BE2C (cell line): ENCODE measurements at regions not wholly inside any gene's neighbourhood (a gene's known extent, or its start where the extent isn't known, plus 50 kb on each side); places are given as distances from the start of the nearest gene placed in this dataset.

Experiments
- DNase-seq: peaks from one replicate; pipeline ENCODE4 v3.0.0-alpha.2; 2020
- H3K27me3 ChIP-seq: fragments of 250-450 bp; sonication (Bioruptor Pico); 2 replicates; pipeline ENCODE4 v1.5.1; 2020; ENCODE audit warnings: mild to moderate bottlenecking
- H3K36me3 ChIP-seq: fragments of 250-450 bp; sonication (Bioruptor Pico); 2 replicates; pipeline ENCODE4 v1.5.1; 2020; ENCODE audit warnings: mild to moderate bottlenecking
- H3K4me1 ChIP-seq: fragments of 250-450 bp; sonication (Bioruptor Pico); 2 replicates; pipeline ENCODE4 v1.5.1; 2020
- H3K4me3 ChIP-seq: 2 replicates; pipeline ENCODE4 v1.5.1; 2011; ENCODE audit warnings: low read depth, low read length
- H3K9me3 ChIP-seq: fragments of 250-450 bp; sonication (Bioruptor Pico); 2 replicates; pipeline ENCODE4 v1.5.1; 2020
- CTCF ChIP-seq: IDR thresholded peaks from 2 replicates; pipeline ENCODE4 v1.5.1; 2012; ENCODE audit warnings: mild to moderate bottlenecking, low read depth, low read length

GRCh38 chr15:27685644-27686043 is 413.5 kb downstream of the OCA2 start:
- TF ChIP-seq CTCF, result no peak
- no peak for DNase-seq
- Histone ChIP-seq H3K4me1 (no peaks in the 10 kb centered on the region), H3K36me3 (no peaks in the 10 kb centered on the region), H3K9me3 (no peaks in the 10 kb centered on the region), H3K4me3 (no peak overlapping the region), H3K27me3 (no peaks in the 10 kb centered on the region)

- no peak for DNase-seq
- H3K4me1 ChIP-seq, result no peaks in the 10 kb centered on the region; the same call in 1 of the 2 replicates
- no peak for TF ChIP-seq CTCF
- no peaks in the 10 kb centered on the region for H3K9me3 ChIP-seq
- H3K27me3 ChIP-seq, result no peaks in the 10 kb centered on the region
- no peak overlapping the region for H3K4me3 ChIP-seq
- H3K36me3 ChIP-seq, result no peaks in the 10 kb centered on the region
Observed at GRCh38 chr15:27683121-27683520, 416.0 kb downstream of the OCA2 start.

- H3K36me3 ChIP-seq, result no peaks in the 10 kb centered on the region
- TF ChIP-seq CTCF, result peak; percentile 49
- H3K27me3 ChIP-seq, result no peaks in the 10 kb centered on the region
- no peak overlapping the region for H3K4me3 ChIP-seq
- H3K4me1 ChIP-seq, result no peaks in the 10 kb centered on the region; the same call in 1 of the 2 replicates
- H3K9me3 ChIP-seq, result no peaks in the 10 kb centered on the region
- DNase-seq, result peak; percentile 51
Observed at GRCh38 chr15:27681038-27681437, 418.1 kb downstream of the OCA2 start.

DNA sequence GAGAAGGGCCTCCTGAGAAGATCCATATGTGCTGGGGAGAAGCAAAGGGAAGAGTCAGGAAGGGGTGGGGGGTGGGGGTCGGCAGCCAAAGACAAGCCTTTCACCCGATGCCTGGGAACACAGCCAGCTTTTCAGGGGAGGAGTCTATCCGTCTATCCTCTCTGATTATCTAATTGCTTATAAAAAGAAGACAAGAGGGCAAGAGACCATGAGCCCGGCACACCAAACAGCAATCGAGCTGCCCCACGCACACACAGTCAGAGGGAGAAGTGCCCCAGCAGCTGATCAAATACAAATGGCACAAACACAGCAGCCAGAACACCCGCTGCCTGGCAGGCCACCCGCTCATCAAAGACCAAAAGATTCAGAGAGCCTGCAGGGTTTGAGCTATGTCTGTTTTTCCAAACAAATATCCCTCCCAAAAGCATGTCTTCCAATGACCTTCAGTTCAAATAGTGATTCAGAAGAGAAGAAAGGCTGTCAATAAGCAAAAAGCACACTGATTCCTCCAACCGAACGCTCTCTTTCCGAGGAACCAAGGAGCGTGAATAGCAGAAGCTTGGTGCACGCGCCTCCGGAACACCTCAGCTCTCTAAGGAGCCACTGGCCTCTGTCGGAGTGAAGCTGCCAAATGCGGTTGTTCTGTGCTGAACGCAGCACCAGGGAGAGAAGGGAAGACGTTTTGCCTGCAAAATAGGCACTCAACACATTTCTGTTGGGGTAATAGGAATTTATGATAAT is 419.2 kb downstream of the OCA2 start:
- Histone ChIP-seq H3K27me3 (no peaks in the 10 kb centered on the region), H3K4me3 (no peak overlapping the region), H3K9me3 (no peaks in the 10 kb centered on the region), H3K4me1 (no peaks in the 10 kb centered on the region; the same call in 1 of the 2 replicates), H3K36me3 (no peaks in the 10 kb centered on the region)
- DNase-seq, result peak; percentile 44
- TF ChIP-seq CTCF, result no peak

- no peaks in the 10 kb centered on the region for H3K27me3 ChIP-seq
- H3K4me1 ChIP-seq, result no peaks in the 10 kb centered on the region; the same call in 1 of the 2 replicates
- no peak overlapping the region for H3K4me3 ChIP-seq
- no peaks in the 10 kb centered on the region for H3K36me3 ChIP-seq
- no peaks in the 10 kb centered on the region for H3K9me3 ChIP-seq
- DNase-seq, result no peak
- TF ChIP-seq CTCF, result no peak
Observed at GRCh38 chr15:27679203-27679602, 419.9 kb downstream of the OCA2 start.

- H3K9me3 ChIP-seq, result no peaks in the 10 kb centered on the region
- TF ChIP-seq CTCF, result no peak
Observed at GRCh38 chr15:27677951-27678350, 421.2 kb downstream of the OCA2 start.

More at GRCh38 chr15:27677951-27678350, 421.2 kb downstream of the OCA2 start:
- Histone ChIP-seq H3K4me1 (no peaks in the 10 kb centered on the region; the same call in 1 of the 2 replicates), H3K4me3 (no peak overlapping the region), H3K36me3 (no peaks in the 10 kb centered on the region), H3K27me3 (no peaks in the 10 kb centered on the region)
- no peak for DNase-seq
